ENCODE measurements at regions not wholly inside any gene's neighbourhood (a gene's known extent, or its start where the extent isn't known, plus 50 kb on each side); places are given as distances from the start of the nearest gene placed in this dataset.
"Not testable (repeated sequence)": the region's sequence is repeated elsewhere in the genome, so short reads cannot be mapped to it uniquely, and the experiment has no call there.

GRCh38 chr4:109368661-109369060, 65.0 kb upstream of the SEC24B start:
- Mint-ChIP-seq H3K27me3 (ENCODE audit: low read depth, unreplicated experiment) (peaks cover 7% of the 10 kb centered on the region), H3K9me3 (ENCODE audit: unreplicated experiment) (peaks cover 4% of the 10 kb centered on the region), H3K4me1 (ENCODE audit: low read depth, unreplicated experiment) (peaks cover 5% of the 10 kb centered on the region), H3K27ac (ENCODE audit: unreplicated experiment) (peak overlapping the region; percentile 73), H3K36me3 (ENCODE audit: low read depth, unreplicated experiment) (no peaks in the 10 kb centered on the region), H3K4me3 (ENCODE audit: unreplicated experiment) (no peak overlapping the region)
- Histone ChIP-seq H3K27me3 (ENCODE audit: insufficient read depth, low read length) (no peaks in the 10 kb centered on the region), H2AFZ (ENCODE audit: low read depth, low read length) (no peak overlapping the region), H3K36me3 (ENCODE audit: insufficient read depth, low read length) (no peaks in the 10 kb centered on the region), H3K9me3 (ENCODE audit: insufficient read depth, low read depth, low read length) (no peaks in the 10 kb centered on the region), H3K4me1 (ENCODE audit: insufficient read depth, low read length) (no peaks in the 10 kb centered on the region), H3K27ac (ENCODE audit: low read depth, low read length) (no peak overlapping the region), H3K9ac (ENCODE audit: low read length) (no peak overlapping the region), H3K79me2 (ENCODE audit: insufficient read depth, low read length) (no peaks in the 10 kb centered on the region), H4K20me1 (ENCODE audit: insufficient read depth, low read length) (no peaks in the 10 kb centered on the region), H3K4me2 (ENCODE audit: low read length) (no peak overlapping the region), H3K4me3 (ENCODE audit: insufficient read depth, low read depth, low read length) (no peak overlapping the region)
- FAIRE-seq: no peak
- TF ChIP-seq, protein P1, sequence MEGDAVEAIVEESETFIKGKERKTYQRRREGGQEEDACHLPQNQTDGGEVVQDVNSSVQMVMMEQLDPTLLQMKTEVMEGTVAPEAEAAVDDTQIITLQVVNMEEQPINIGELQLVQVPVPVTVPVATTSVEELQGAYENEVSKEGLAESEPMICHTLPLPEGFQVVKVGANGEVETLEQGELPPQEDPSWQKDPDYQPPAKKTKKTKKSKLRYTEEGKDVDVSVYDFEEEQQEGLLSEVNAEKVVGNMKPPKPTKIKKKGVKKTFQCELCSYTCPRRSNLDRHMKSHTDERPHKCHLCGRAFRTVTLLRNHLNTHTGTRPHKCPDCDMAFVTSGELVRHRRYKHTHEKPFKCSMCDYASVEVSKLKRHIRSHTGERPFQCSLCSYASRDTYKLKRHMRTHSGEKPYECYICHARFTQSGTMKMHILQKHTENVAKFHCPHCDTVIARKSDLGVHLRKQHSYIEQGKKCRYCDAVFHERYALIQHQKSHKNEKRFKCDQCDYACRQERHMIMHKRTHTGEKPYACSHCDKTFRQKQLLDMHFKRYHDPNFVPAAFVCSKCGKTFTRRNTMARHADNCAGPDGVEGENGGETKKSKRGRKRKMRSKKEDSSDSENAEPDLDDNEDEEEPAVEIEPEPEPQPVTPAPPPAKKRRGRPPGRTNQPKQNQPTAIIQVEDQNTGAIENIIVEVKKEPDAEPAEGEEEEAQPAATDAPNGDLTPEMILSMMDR (IDR thresholded peaks at IDR 0.05; ENCODE audit: insufficient read depth, low read depth, low read length): no peak
- TF ChIP-seq EZH2 (IDR thresholded peaks at IDR 0.05; ENCODE audit: insufficient read depth, low read length): no peak
- DNase-seq (ENCODE audit: low read depth): peak; percentile 39

- peaks cover 4% of the 10 kb centered on the region for H3K9me3 Mint-ChIP-seq (ENCODE audit: unreplicated experiment)
- peaks cover 5% of the 10 kb centered on the region for H3K4me1 Mint-ChIP-seq (ENCODE audit: low read depth, unreplicated experiment)
- H2AFZ ChIP-seq (ENCODE audit: low read depth, low read length): no peak overlapping the region
- no peaks in the 10 kb centered on the region for H3K4me1 ChIP-seq (ENCODE audit: insufficient read depth, low read length)
- TF ChIP-seq EZH2 (IDR thresholded peaks at IDR 0.05; ENCODE audit: insufficient read depth, low read length): no peak
- TF ChIP-seq, protein P1 (IDR thresholded peaks at IDR 0.05; ENCODE audit: insufficient read depth, low read depth, low read length): no peak
- H3K27me3 ChIP-seq (ENCODE audit: insufficient read depth, low read length): no peaks in the 10 kb centered on the region
- no peaks in the 10 kb centered on the region for H4K20me1 ChIP-seq (ENCODE audit: insufficient read depth, low read length)
- H3K4me2 ChIP-seq (ENCODE audit: low read length): no peak overlapping the region
- H3K27me3 Mint-ChIP-seq (ENCODE audit: low read depth, unreplicated experiment): peaks cover 4% of the 10 kb centered on the region
- no peaks in the 10 kb centered on the region for H3K9me3 ChIP-seq (ENCODE audit: insufficient read depth, low read depth, low read length)
- no peak overlapping the region for H3K27ac ChIP-seq (ENCODE audit: low read depth, low read length)
- H3K36me3 ChIP-seq (ENCODE audit: insufficient read depth, low read length): no peaks in the 10 kb centered on the region
- H3K9ac ChIP-seq (ENCODE audit: low read length): no peak overlapping the region
- no peak overlapping the region for H3K4me3 ChIP-seq (ENCODE audit: insufficient read depth, low read depth, low read length)
- FAIRE-seq: no peak
- H3K27ac Mint-ChIP-seq (ENCODE audit: unreplicated experiment): no peak overlapping the region
- H3K79me2 ChIP-seq (ENCODE audit: insufficient read depth, low read length): no peaks in the 10 kb centered on the region
- DNase-seq (ENCODE audit: low read depth): no peak
- H3K4me3 Mint-ChIP-seq (ENCODE audit: unreplicated experiment): no peak overlapping the region
- H3K36me3 Mint-ChIP-seq (ENCODE audit: low read depth, unreplicated experiment): no peaks in the 10 kb centered on the region
Measured at GRCh38 chr4:109365939-109366338, 63.5 kb upstream of the COL25A1 start.

- not testable (repeated sequence) for H3K27ac Mint-ChIP-seq (ENCODE audit: unreplicated experiment); H3K27ac ChIP-seq (ENCODE audit: low read depth, low read length); H3K4me3 ChIP-seq (ENCODE audit: insufficient read depth, low read depth, low read length); H3K4me1 ChIP-seq (ENCODE audit: insufficient read depth, low read length); H3K36me3 ChIP-seq (ENCODE audit: insufficient read depth, low read length); H3K4me3 Mint-ChIP-seq (ENCODE audit: unreplicated experiment); H3K27me3 ChIP-seq (ENCODE audit: insufficient read depth, low read length); H3K4me2 ChIP-seq (ENCODE audit: low read length); H3K9ac ChIP-seq (ENCODE audit: low read length); DNase-seq (ENCODE audit: low read depth); H3K9me3 Mint-ChIP-seq (ENCODE audit: unreplicated experiment); H3K36me3 Mint-ChIP-seq (ENCODE audit: low read depth, unreplicated experiment); H4K20me1 ChIP-seq (ENCODE audit: insufficient read depth, low read length); H3K9me3 ChIP-seq (ENCODE audit: insufficient read depth, low read depth, low read length); H3K79me2 ChIP-seq (ENCODE audit: insufficient read depth, low read length); H3K27me3 Mint-ChIP-seq (ENCODE audit: low read depth, unreplicated experiment); FAIRE-seq; H3K4me1 Mint-ChIP-seq (ENCODE audit: low read depth, unreplicated experiment); H2AFZ ChIP-seq (ENCODE audit: low read depth, low read length)
Measured at GRCh38 chr4:109365297-109365696, 62.8 kb upstream of the COL25A1 start.
